K562 (cell line): ENCODE measurements at regions not wholly inside any gene's neighbourhood (a gene's known extent, or its start where the extent isn't known, plus 50 kb on each side); places are given as distances from the start of the nearest gene placed in this dataset.

Source experiments
- ATAC-seq: fragments of 200-7000 bp; cut with Tn5 transposase; 3 replicates; pipeline ENCODE4 v1.9.1; 2020; ENCODE audit warnings: moderate library complexity
- BruUV-seq: library from RNA; stranded (reverse); fragments of 400-500 nt; replicated peaks from 2 replicates; lab custom pipeline; 2021; lab: Mats Ljungman, UMichigan
- CTCF ChIA-PET: fragments of 300-600 bp; formaldehyde crosslinking; extraction: SDS; loops from one replicate; lab custom pipeline; 2021; ENCODE audit warnings: low intra/inter-chr PET ratio; lab: Yijun Ruan, JAX
- POLR2A ChIA-PET: fragments of 300-600, 350-650 bp; sonication (Branson Sonifier 250); formaldehyde crosslinking; extraction: SDS; loops from one replicate; lab custom pipeline; 2021; ENCODE audit warnings: antibody characterized with exemption, inconsistent platforms; lab: Yijun Ruan, JAX
- DNase-seq, 4 experiments: peaks; one replicate each; pipeline versions ENCODE4 v3.0.0 to v3.0.0-alpha.2; 2011 to 2018; ENCODE audit warnings: low spot score in 3 of 4, mixed read lengths in 3 of 4; ENCODE audit errors: extremely low read depth in 1 of 4
- FAIRE-seq: peaks from 2 replicates; lab custom pipeline; 2011; peaks lifted over from hg19 to GRCh38; lab: Jason Lieb, UNC
- H2AFZ ChIP-seq: 2 replicates; pipeline ENCODE4 v1.6.0; 2011; ENCODE audit warnings: low read depth, low read length, control low read depth, inconsistent platforms
- H3K27ac ChIP-seq: fragments of 200-600 bp; 3 replicates; pipeline ENCODE4 v1.8.0; 2011; ENCODE audit warnings: low read depth, mild to moderate bottlenecking, control low read depth, inconsistent platforms, low read length, moderate library complexity, mixed read lengths; ENCODE audit errors: extremely low read depth
- H3K27me3 ChIP-seq, 2 experiments: fragments of 300-600 bp in 1 of 2; 2 replicates in 1 of 2; 3 replicates in 1 of 2; pipeline versions ENCODE4 v1.6.0 to v1.8.0; 2011; ENCODE audit warnings: inconsistent platforms in 2 of 2, low read length in 2 of 2, mild to moderate bottlenecking in 1 of 2, mixed read lengths in 1 of 2, moderate library complexity in 1 of 2; ENCODE audit not compliant: control insufficient read depth in 2 of 2, insufficient read depth in 2 of 2
- H3K36me3 ChIP-seq: fragments of 300-600 bp; 3 replicates; pipeline ENCODE4 v1.8.0; 2011; ENCODE audit warnings: mild to moderate bottlenecking, low read length, inconsistent platforms; ENCODE audit not compliant: control insufficient read depth, insufficient read depth
- H3K4me1 ChIP-seq, 2 experiments: fragments of 200-600 bp in 1 of 2; replicated peaks in 1 of 2; 2 replicates in 1 of 2; 3 replicates in 1 of 2; pipeline versions ENCODE4 v1.5.1 to v1.8.0; 2011; ENCODE audit warnings: inconsistent platforms in 2 of 2, low read length in 2 of 2, mild to moderate bottlenecking in 1 of 2, mixed read lengths in 1 of 2, moderate library complexity in 1 of 2; ENCODE audit not compliant: control insufficient read depth in 2 of 2, insufficient read depth in 2 of 2
- H3K4me2 ChIP-seq: 2 replicates; pipeline ENCODE4 v1.6.1; 2011; ENCODE audit warnings: low read length, control low read depth, inconsistent platforms, mixed read lengths; ENCODE audit not compliant: insufficient read depth
- H3K4me3 ChIP-seq: fragments of 200-600 bp; sonication (generic), shearing (Covaris generic); 2 replicates; pipeline ENCODE4 v1.5.1; 2016; ENCODE audit warnings: control low read depth, inconsistent platforms
- H3K79me2 ChIP-seq: fragments of 200-600 bp; 3 replicates; pipeline ENCODE4 v1.8.0; 2011; ENCODE audit warnings: low read length, inconsistent platforms; ENCODE audit not compliant: control insufficient read depth, insufficient read depth
- H3K9ac ChIP-seq, 2 experiments: 2 replicates each; pipeline versions ENCODE4 v1.6.0 to v1.6.1; 2011; ENCODE audit warnings: low read depth in 2 of 2, low read length in 2 of 2, control low read depth in 1 of 2, inconsistent platforms in 1 of 2, mild to moderate bottlenecking in 1 of 2, mixed read lengths in 1 of 2; ENCODE audit not compliant: insufficient read depth in 1 of 2
- H3K9me1 ChIP-seq: one replicate; pipeline ENCODE4 v1.6.0; 2011; ENCODE audit warnings: inconsistent platforms, mild to moderate bottlenecking, low read length, moderate library complexity; ENCODE audit not compliant: control insufficient read depth, insufficient read depth
- H3K9me3 ChIP-seq: replicated peaks from 2 replicates; pipeline ENCODE4 v1.5.1; 2011; ENCODE audit warnings: low read depth, low read length, inconsistent platforms; ENCODE audit not compliant: control insufficient read depth, insufficient read depth
- H4K20me1 ChIP-seq: replicated peaks from 2 replicates; pipeline ENCODE4 v1.6.1; 2011; ENCODE audit warnings: low read length, inconsistent platforms, mixed read lengths; ENCODE audit not compliant: control insufficient read depth, insufficient read depth
- CBFA2T2 ChIP-seq: fragments of 450-650 bp; conservative IDR thresholded peaks from 2 replicates; pipeline ENCODE4 v1.6.1; 2017; ENCODE audit warnings: mild to moderate bottlenecking
- HOMEZ ChIP-seq: fragments of 250-450 bp; sonication (Bioruptor Pico); IDR thresholded peaks from 2 replicates; pipeline ENCODE4 v1.4.0; 2020; ENCODE audit warnings: mild to moderate bottlenecking, moderate library complexity
- RBM14 ChIP-seq: fragments of 200-400 bp; formaldehyde crosslinking; IDR thresholded peaks from 2 replicates; pipeline ENCODE4 v1.6.1; 2018; ENCODE audit warnings: low read depth, mild to moderate bottlenecking, low read length, moderate library complexity, borderline replicate concordance; ENCODE audit not compliant: insufficient read depth
- ZBTB11 ChIP-seq, 3 experiments: fragments of 200-800 bp in 1 of 3; fragments of 250-450 bp in 1 of 3; fragments of 450-650 bp in 1 of 3; sonication (Bioruptor Pico) in 1 of 3; sonication (Bioruptor generic) in 1 of 3; formaldehyde crosslinking in 1 of 3; IDR thresholded peaks; 2 replicates each; pipeline versions ENCODE4 v1.6.1 to v1.8.0; 2016 to 2022; ENCODE audit warnings: mild to moderate bottlenecking in 2 of 3, missing genetic modification characterization in 2 of 3, missing compliant biosample characterization in 1 of 3, moderate library complexity in 1 of 3
- ZBTB8A ChIP-seq: fragments of 450-650 bp; IDR thresholded peaks from 2 replicates; pipeline ENCODE4 v1.6.1; 2018; ENCODE audit warnings: mild to moderate bottlenecking, moderate library complexity; ENCODE audit not compliant: partially characterized antibody
- ZNF12 ChIP-seq: sonication (generic); formaldehyde crosslinking; IDR thresholded peaks from 2 replicates; pipeline ENCODE4 v1.4.0; 2020; ENCODE audit warnings: mild to moderate bottlenecking, missing genetic modification reagents
- ZNF717 ChIP-seq: fragments of 250-450 bp; sonication (Bioruptor Pico); IDR thresholded peaks from 2 replicates; pipeline ENCODE4 v1.5.0; 2021
- WGBS: fragments of 100-300 bp; shearing (Covaris generic); methylation state at CpG from one replicate; pipeline ENCODE4 v1.1.6; 2016; ENCODE audit warnings: low coverage, mixed read lengths; ENCODE audit not compliant: insufficient coverage; ENCODE audit errors: missing lambda C conversion rate; 5-methylcytosine and 5-hydroxymethylcytosine counted together
- in situ Hi-C: fragments of 300-500 bp; cut with MboI; formaldehyde crosslinking; loops from 4 replicates; pipeline ENCODE4 v1.15.0; 2018; ENCODE audit warnings: inconsistent platforms, mixed read lengths
- intact Hi-C: fragments of 100-400 bp; cut with micrococcal nuclease; formaldehyde crosslinking; loops from 2 replicates; pipeline ENCODE4 v1.14.2; 2022

- Histone ChIP-seq H3K4me2 (no peak overlapping the region), H3K9ac (no peak overlapping the region), H3K4me1 (no peaks in the 10 kb centered on the region), H3K36me3 (no peaks in the 10 kb centered on the region), H3K9me1 (no peaks in the 10 kb centered on the region), H4K20me1 (no peaks in the 10 kb centered on the region), H3K4me3 (no peak overlapping the region), H2AFZ (no peak overlapping the region), H3K27ac (no peak overlapping the region), H3K27me3 (peaks cover 3 to 13% of the 10 kb centered on the region in 2 experiments; a peak in 3 of 5 replicates), H3K79me2 (no peaks in the 10 kb centered on the region), H3K9me3 (no peaks in the 10 kb centered on the region)
- intact Hi-C loops: no loop called here
- in situ Hi-C loops: no loop called here
- FAIRE-seq (no peak), DNase-seq (no peak), ATAC-seq (no peak)
- ChIA-PET CTCF (no interaction called here), POLR2A (interaction anchor here (0.6 kb wide), 1 partner anchor 22 kb away, joined by 3 read pairs; no protein-coding TSS in a partner anchor)
- no TSS peak for BruUV-seq
- TF ChIP-seq ZNF12 (CRISPR knock-in tag) (no peak), CBFA2T2 (no peak), RBM14 (no peak), HOMEZ (CRISPR knock-in tag) (no peak), ZBTB8A (no peak), ZBTB11 (CRISPR knock-in tag; IDR thresholded peaks at IDR 0.05) (no peak), ZNF717 (no peak)
- 2% methylated on average over 5 of the region's 5 CpGs for WGBS
Measured at GRCh38 chr5:174404848-174405247, 319.5 kb upstream of the MSX2 start.
